ENCODE measurements at regions not wholly inside any gene's neighbourhood (a gene's known extent, or its start where the extent isn't known, plus 50 kb on each side); places are given as distances from the start of the nearest gene placed in this dataset.
A peak's percentile ranks its signal among the peaks of the same experiment; 100 is the strongest.

DNA sequence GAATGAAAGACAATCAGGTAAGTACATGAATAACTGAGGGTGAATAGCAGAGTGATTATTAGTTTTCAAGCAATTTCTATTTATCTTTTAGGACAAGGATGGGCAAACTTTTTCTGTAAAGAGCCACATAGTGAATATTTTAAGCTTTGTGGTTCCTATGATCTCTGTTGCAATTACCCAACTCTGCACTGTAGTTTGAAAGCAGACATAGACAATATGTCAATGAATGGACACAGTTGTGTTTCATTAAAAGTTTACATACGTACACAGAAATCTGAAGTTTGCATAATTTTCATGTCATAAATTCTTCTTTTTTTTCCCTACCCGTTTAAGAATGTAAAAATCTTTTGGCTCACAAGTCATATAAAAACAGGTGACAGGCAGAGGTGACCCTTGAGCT lies 71.4 kb downstream of the ZNF281 start:
- CTCF ChIA-PET: interaction anchor here (0.5 kb wide), 1 partner anchor 13 kb away, joined by 4 read pairs; no protein-coding TSS in a partner anchor

DNA sequence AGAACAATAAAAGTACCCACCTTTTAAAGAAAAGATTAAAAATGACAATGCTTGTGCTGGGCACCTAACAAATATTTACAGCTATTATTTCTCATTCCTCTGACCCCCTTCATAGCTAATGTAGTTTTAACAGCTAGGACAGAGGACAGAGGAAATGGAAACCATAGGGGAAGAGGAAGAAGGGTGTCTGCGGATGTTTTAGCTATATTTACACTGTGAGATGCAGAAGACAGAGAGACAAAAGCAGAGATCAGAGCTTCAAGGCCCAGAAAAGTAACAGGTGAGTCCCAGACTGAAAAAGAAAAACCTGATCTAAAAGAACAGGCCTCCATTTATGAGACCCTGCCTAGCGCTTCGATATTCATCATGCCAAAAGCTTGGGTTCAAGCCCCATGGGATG lies 72.0 kb downstream of the ZNF281 start:
- Mint-ChIP-seq H3K9me3 (ENCODE audit: low read depth, unreplicated experiment) (peaks cover 2% of the 10 kb centered on the region), H3K36me3 (ENCODE audit: insufficient read depth, unreplicated experiment) (peaks cover 6% of the 10 kb centered on the region), H3K4me1 (ENCODE audit: low read depth, unreplicated experiment) (peaks cover 35% of the 10 kb centered on the region), H3K27ac (ENCODE audit: unreplicated experiment) (peak overlapping the region; percentile 4), H3K4me3 (ENCODE audit: low read depth, unreplicated experiment) (no peak overlapping the region), H3K27me3 (ENCODE audit: unreplicated experiment) (no peaks in the 10 kb centered on the region)
- BruUV-seq (replicated peaks): no TSS peak
- intact Hi-C loops (cut with micrococcal nuclease; ENCODE audit: unreplicated experiment): loop anchor here (5.0 kb wide), 1 partner anchor 34 kb away; no protein-coding TSS in a partner anchor
- CTCF ChIA-PET: interaction anchor here (0.5 kb wide), 1 partner anchor 12 kb away, joined by 4 read pairs; no protein-coding TSS in a partner anchor
- no peak for DNase-seq
- TF ChIP-seq, protein P1, sequence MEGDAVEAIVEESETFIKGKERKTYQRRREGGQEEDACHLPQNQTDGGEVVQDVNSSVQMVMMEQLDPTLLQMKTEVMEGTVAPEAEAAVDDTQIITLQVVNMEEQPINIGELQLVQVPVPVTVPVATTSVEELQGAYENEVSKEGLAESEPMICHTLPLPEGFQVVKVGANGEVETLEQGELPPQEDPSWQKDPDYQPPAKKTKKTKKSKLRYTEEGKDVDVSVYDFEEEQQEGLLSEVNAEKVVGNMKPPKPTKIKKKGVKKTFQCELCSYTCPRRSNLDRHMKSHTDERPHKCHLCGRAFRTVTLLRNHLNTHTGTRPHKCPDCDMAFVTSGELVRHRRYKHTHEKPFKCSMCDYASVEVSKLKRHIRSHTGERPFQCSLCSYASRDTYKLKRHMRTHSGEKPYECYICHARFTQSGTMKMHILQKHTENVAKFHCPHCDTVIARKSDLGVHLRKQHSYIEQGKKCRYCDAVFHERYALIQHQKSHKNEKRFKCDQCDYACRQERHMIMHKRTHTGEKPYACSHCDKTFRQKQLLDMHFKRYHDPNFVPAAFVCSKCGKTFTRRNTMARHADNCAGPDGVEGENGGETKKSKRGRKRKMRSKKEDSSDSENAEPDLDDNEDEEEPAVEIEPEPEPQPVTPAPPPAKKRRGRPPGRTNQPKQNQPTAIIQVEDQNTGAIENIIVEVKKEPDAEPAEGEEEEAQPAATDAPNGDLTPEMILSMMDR (IDR thresholded peaks at IDR 0.05; ENCODE audit: unreplicated experiment): no peak

More for the DNA sequence above, 71.4 kb downstream of the ZNF281 start:
- Mint-ChIP-seq H3K27me3 (ENCODE audit: unreplicated experiment) (no peaks in the 10 kb centered on the region), H3K4me3 (ENCODE audit: low read depth, unreplicated experiment) (no peak overlapping the region), H3K4me1 (ENCODE audit: low read depth, unreplicated experiment) (peaks cover 41% of the 10 kb centered on the region), H3K27ac (ENCODE audit: unreplicated experiment) (no peak overlapping the region), H3K9me3 (ENCODE audit: low read depth, unreplicated experiment) (peaks cover 2% of the 10 kb centered on the region), H3K36me3 (ENCODE audit: insufficient read depth, unreplicated experiment) (peaks cover 6% of the 10 kb centered on the region)
- BruUV-seq (replicated peaks): no TSS peak
- TF ChIP-seq, protein P1 (IDR thresholded peaks at IDR 0.05; ENCODE audit: unreplicated experiment): no peak
- DNase-seq: no peak
- intact Hi-C loops (cut with micrococcal nuclease; ENCODE audit: unreplicated experiment): loop anchor here (5.0 kb wide), 1 partner anchor 34 kb away; no protein-coding TSS in a partner anchor

DNA sequence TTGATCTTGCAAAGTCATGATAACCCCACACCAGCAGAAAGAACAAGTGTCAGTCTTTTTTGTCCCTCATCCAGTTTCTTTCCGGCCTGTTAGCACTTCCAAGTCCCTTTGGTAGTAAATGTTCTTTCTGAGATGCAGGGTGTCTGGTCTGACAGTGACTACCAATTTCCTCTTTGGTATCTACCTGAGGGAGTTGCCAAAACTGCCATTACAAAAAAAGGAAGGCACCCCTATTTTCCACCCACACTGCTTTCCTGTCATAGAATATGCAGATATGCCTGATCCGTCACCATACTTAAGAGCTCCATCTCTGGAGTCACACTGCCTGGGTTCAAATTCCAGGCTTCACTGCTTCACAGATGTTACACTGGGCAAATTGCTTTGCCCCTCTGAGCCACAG lies 72.4 kb downstream of the ZNF281 start:
- peak overlapping the region; percentile 4 for H3K27ac Mint-ChIP-seq (ENCODE audit: unreplicated experiment)
- no TSS peak for BruUV-seq (replicated peaks)
- intact Hi-C loops (cut with micrococcal nuclease; ENCODE audit: unreplicated experiment): loop anchor here (5.0 kb wide), 1 partner anchor 35 kb away; no protein-coding TSS in a partner anchor
- CTCF ChIA-PET: no interaction called here
- no peak overlapping the region for H3K4me3 Mint-ChIP-seq (ENCODE audit: low read depth, unreplicated experiment)
- no peak for DNase-seq
- H3K4me1 Mint-ChIP-seq (ENCODE audit: low read depth, unreplicated experiment): peaks cover 30% of the 10 kb centered on the region
- H3K27me3 Mint-ChIP-seq (ENCODE audit: unreplicated experiment): no peaks in the 10 kb centered on the region
- no peaks in the 10 kb centered on the region for H3K9me3 Mint-ChIP-seq (ENCODE audit: low read depth, unreplicated experiment)
- TF ChIP-seq, protein P1 (IDR thresholded peaks at IDR 0.05; ENCODE audit: unreplicated experiment): no peak
- H3K36me3 Mint-ChIP-seq (ENCODE audit: insufficient read depth, unreplicated experiment): peaks cover 6% of the 10 kb centered on the region

DNA sequence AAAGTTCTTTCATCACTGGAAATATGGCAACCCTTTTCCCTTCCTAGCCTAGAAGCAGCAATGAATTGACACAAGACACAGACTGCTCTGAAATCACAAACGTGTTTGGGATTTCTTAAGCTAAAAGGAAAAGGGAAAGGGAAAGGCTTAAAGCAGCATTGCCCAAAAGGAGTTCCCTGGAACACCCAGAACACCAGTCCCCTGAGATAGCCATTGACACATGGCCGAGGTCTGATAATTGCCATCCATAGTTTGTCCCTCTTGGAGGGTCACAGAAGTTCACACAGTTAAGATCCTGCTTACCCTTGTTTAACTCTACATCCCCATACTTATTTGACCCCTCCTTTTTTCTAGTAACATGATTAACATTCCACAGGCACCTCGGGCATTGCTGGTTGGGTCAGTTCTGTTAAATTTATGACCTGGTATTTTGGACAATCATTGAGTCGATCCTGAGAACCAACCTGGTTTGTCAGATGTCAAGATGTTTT lies 72.9 kb downstream of the ZNF281 start:
- no peak for DNase-seq
- peak overlapping the region; percentile 4 for H3K27ac Mint-ChIP-seq (ENCODE audit: unreplicated experiment)
- peaks cover 6% of the 10 kb centered on the region for H3K36me3 Mint-ChIP-seq (ENCODE audit: insufficient read depth, unreplicated experiment)
- TF ChIP-seq, protein P1 (IDR thresholded peaks at IDR 0.05; ENCODE audit: unreplicated experiment): no peak
- H3K27me3 Mint-ChIP-seq (ENCODE audit: unreplicated experiment): no peaks in the 10 kb centered on the region
- H3K4me1 Mint-ChIP-seq (ENCODE audit: low read depth, unreplicated experiment): peaks cover 27% of the 10 kb centered on the region
- CTCF ChIA-PET: no interaction called here
- no peaks in the 10 kb centered on the region for H3K9me3 Mint-ChIP-seq (ENCODE audit: low read depth, unreplicated experiment)
- H3K4me3 Mint-ChIP-seq (ENCODE audit: low read depth, unreplicated experiment): no peak overlapping the region
- intact Hi-C loops (cut with micrococcal nuclease; ENCODE audit: unreplicated experiment): loop anchor here (5.0 kb wide), 1 partner anchor 35 kb away; no protein-coding TSS in a partner anchor
- BruUV-seq (replicated peaks): no TSS peak

Data from Calu3 (cell line).